ENCODE measurements at regions not wholly inside any gene's neighbourhood (a gene's known extent, or its start where the extent isn't known, plus 50 kb on each side); places are given as distances from the start of the nearest gene placed in this dataset.
A peak's percentile ranks its signal among the peaks of the same experiment; 100 is the strongest.

GRCh38 chr5:74289691-74290090 lies 350.8 kb downstream of the ENC1 start:
- no peak for DNase-seq (ENCODE audit: low read depth in 2 of 2)
- TF ChIP-seq, protein P1, sequence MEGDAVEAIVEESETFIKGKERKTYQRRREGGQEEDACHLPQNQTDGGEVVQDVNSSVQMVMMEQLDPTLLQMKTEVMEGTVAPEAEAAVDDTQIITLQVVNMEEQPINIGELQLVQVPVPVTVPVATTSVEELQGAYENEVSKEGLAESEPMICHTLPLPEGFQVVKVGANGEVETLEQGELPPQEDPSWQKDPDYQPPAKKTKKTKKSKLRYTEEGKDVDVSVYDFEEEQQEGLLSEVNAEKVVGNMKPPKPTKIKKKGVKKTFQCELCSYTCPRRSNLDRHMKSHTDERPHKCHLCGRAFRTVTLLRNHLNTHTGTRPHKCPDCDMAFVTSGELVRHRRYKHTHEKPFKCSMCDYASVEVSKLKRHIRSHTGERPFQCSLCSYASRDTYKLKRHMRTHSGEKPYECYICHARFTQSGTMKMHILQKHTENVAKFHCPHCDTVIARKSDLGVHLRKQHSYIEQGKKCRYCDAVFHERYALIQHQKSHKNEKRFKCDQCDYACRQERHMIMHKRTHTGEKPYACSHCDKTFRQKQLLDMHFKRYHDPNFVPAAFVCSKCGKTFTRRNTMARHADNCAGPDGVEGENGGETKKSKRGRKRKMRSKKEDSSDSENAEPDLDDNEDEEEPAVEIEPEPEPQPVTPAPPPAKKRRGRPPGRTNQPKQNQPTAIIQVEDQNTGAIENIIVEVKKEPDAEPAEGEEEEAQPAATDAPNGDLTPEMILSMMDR (IDR thresholded peaks at IDR 0.05; ENCODE audit: low read depth, low read length), result no peak
- no peak overlapping the region for H3K4me3 ChIP-seq (replicated peaks in 1 of 2; ENCODE audit: low read depth in 2 of 2, low read length in 2 of 2)

- no peak overlapping the region for H3K4me3 ChIP-seq (replicated peaks in 1 of 2; ENCODE audit: low read depth in 2 of 2, low read length in 2 of 2)
- DNase-seq (ENCODE audit: low read depth in 2 of 2), result no peak
- TF ChIP-seq, protein P1 (IDR thresholded peaks at IDR 0.05; ENCODE audit: low read depth, low read length), result no peak
These were observed 351.3 kb downstream of the ENC1 start for GRCh38 chr5:74289238-74289637.

GRCh38 chr5:74288448-74289108 lies 351.9 kb downstream of the ENC1 start:
- peak; percentile 52 to 80 for DNase-seq (ENCODE audit: low read depth in 2 of 2)
- TF ChIP-seq, protein P1 (IDR thresholded peaks at IDR 0.05; ENCODE audit: low read depth, low read length), result no peak

DNA sequence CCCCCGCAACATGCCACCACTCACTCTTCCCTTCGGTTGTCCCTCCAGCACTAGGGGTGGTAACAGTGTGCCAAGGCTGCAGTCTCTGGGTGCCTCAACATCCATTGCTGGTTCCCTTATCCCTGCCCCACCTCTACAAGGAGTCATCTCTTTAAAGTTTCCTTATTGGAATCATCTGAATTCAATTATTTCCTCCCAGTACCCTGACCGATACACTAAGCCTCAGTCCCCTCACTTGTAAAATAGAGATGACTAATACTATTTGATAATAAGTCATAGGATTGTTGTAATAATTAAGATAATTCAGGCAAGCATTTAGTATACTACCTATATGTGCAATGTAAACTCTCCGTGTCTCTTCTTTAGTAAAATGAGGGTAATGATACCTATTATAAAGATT lies 352.5 kb downstream of the ENC1 start:
- TF ChIP-seq, protein P1 (IDR thresholded peaks at IDR 0.05; ENCODE audit: low read depth, low read length), result no peak

More at GRCh38 chr5:74288448-74289108, 351.9 kb downstream of the ENC1 start:
- no peak overlapping the region for H3K4me3 ChIP-seq (replicated peaks in 1 of 2; ENCODE audit: low read depth in 2 of 2, low read length in 2 of 2)

DNA sequence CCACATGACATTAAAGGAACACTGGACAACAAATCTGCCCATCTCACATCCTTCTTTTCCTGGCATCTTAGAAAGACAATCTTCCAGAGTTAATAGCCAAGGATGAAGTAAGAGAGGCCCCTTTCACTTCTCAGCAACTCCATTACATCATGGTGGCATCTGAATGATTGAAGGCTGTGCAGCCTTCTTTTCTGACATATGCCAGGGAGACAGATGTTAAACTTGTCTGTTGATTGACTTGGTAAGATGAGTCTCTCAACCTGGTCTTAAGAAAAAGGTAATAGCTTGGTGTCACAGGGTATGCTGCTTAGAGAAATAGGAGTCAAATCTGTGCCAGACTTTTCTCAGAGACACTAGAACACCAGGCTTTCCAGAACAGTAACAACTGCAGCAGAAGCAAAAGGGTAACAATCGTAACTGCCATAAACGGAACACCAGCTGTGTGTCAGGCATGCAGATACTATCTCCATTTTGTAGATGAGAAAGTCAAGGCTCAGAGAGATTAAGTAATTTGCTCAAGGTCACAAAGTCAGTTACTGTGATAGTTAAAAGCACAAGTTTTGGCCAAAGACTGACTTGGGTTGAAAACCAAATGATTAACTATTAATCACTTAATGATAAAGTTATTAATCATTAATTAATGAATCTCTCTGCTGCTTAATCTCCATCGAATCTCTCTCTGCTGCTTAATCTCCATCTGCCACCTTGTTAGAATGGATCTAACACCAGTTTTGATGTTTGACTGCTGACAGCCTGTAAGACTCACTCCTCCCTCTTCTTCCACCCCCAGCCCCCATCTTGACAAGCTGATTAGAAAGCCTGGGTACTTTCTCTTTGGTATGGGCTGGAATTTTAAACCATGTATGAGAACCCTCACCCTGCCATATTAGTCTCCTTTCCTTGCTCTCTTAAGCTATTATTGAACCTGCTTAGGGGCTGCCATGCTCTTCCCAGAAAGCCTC lies 353.5 kb downstream of the ENC1 start:
- no peak overlapping the region for H3K4me3 ChIP-seq (replicated peaks in 1 of 2; ENCODE audit: low read depth in 2 of 2, low read length in 2 of 2)
- no peak for DNase-seq (ENCODE audit: low read depth in 2 of 2)
- TF ChIP-seq, protein P1 (IDR thresholded peaks at IDR 0.05; ENCODE audit: low read depth, low read length), result no peak

More for the DNA sequence above, 352.5 kb downstream of the ENC1 start:
- no peak for DNase-seq (ENCODE audit: low read depth in 2 of 2)
- H3K4me3 ChIP-seq (replicated peaks in 1 of 2; ENCODE audit: low read depth in 2 of 2, low read length in 2 of 2), result no peak overlapping the region

- TF ChIP-seq, protein P1 (IDR thresholded peaks at IDR 0.05; ENCODE audit: low read depth, low read length), result no peak
- H3K4me3 ChIP-seq (replicated peaks in 1 of 2; ENCODE audit: low read depth in 2 of 2, low read length in 2 of 2), result no peak overlapping the region
- no peak for DNase-seq (ENCODE audit: low read depth in 2 of 2)
These were observed 354.8 kb downstream of the ENC1 start for GRCh38 chr5:74285675-74286280.

Data from cardiac fibroblast (primary cell).